Trophoblast cell (in vitro differentiated cells and primary cell): ENCODE measurements at regions not wholly inside any gene's neighbourhood (a gene's known extent, or its start where the extent isn't known, plus 50 kb on each side); places are given as distances from the start of the nearest gene placed in this dataset.

Source experiments
- DNase-seq, 2 donors: peaks; one replicate each; pipeline ENCODE4 v3.0.0-alpha.2; 2016
- H2AFZ ChIP-seq: 2 replicates; pipeline ENCODE4 v1.6.1; 2013; ENCODE audit warnings: low read length, moderate library complexity, mild to moderate bottlenecking; ENCODE audit not compliant: insufficient read depth, poor library complexity
- H2AK5ac ChIP-seq: 2 replicates; pipeline ENCODE4 v1.6.1; 2013; ENCODE audit warnings: mild to moderate bottlenecking, low read length
- H2BK120ac ChIP-seq: 2 replicates; pipeline ENCODE4 v1.6.1; 2013; ENCODE audit warnings: low read length, mild to moderate bottlenecking, moderate library complexity; ENCODE audit not compliant: insufficient read depth, poor library complexity
- H2BK12ac ChIP-seq: 2 replicates; pipeline ENCODE4 v1.6.1; 2013; ENCODE audit warnings: mild to moderate bottlenecking, low read length, moderate library complexity
- H2BK5ac ChIP-seq: 2 replicates; pipeline ENCODE4 v1.6.1; 2013; ENCODE audit warnings: low read length, low read depth, moderate library complexity, mild to moderate bottlenecking; ENCODE audit not compliant: poor library complexity
- H3K14ac ChIP-seq: 2 replicates; pipeline ENCODE4 v1.6.1; 2013; ENCODE audit warnings: mild to moderate bottlenecking, low read length
- H3K18ac ChIP-seq: 2 replicates; pipeline ENCODE4 v1.6.1; 2013; ENCODE audit warnings: mild to moderate bottlenecking, low read length
- H3K23ac ChIP-seq: 2 replicates; pipeline ENCODE4 v1.6.1; 2013; ENCODE audit warnings: low read length
- H3K27ac ChIP-seq: 2 replicates; pipeline ENCODE4 v1.5.1; 2013; ENCODE audit warnings: low read depth, mild to moderate bottlenecking, inconsistent platforms, low read length, moderate library complexity
- H3K27me3 ChIP-seq: 2 replicates; pipeline ENCODE4 v1.6.1; 2013; ENCODE audit warnings: inconsistent platforms, mild to moderate bottlenecking, low read length, moderate library complexity; ENCODE audit not compliant: insufficient read depth
- H3K36me3 ChIP-seq, 2 experiments: 1 replicate in 1 of 2; 2 replicates in 1 of 2; pipeline ENCODE4 v1.6.1; 2013; ENCODE audit warnings: low read length in 2 of 2, mild to moderate bottlenecking in 2 of 2, moderate library complexity in 1 of 2; ENCODE audit not compliant: insufficient read depth in 2 of 2, control insufficient read depth in 1 of 2
- H3K4ac ChIP-seq: 2 replicates; pipeline ENCODE4 v1.6.1; 2013; ENCODE audit warnings: low read depth, mild to moderate bottlenecking, low read length, moderate library complexity
- H3K4me1 ChIP-seq, 2 experiments: 1 replicate in 1 of 2; 2 replicates in 1 of 2; pipeline ENCODE4 v1.6.1; 2013; ENCODE audit warnings: low read length in 2 of 2, mild to moderate bottlenecking in 2 of 2, moderate library complexity in 1 of 2; ENCODE audit not compliant: insufficient read depth in 2 of 2, control insufficient read depth in 1 of 2
- H3K4me2 ChIP-seq: 2 replicates; pipeline ENCODE4 v1.6.1; 2013; ENCODE audit warnings: inconsistent platforms, mild to moderate bottlenecking, low read length, moderate library complexity
- H3K4me3 ChIP-seq: 2 replicates; pipeline ENCODE4 v1.5.1; 2013; ENCODE audit warnings: mild to moderate bottlenecking, low read depth, low read length, inconsistent platforms
- H3K79me1 ChIP-seq: one replicate; pipeline ENCODE4 v1.6.1; 2013; ENCODE audit warnings: low read length
- H3K79me2 ChIP-seq: 2 replicates; pipeline ENCODE4 v1.6.1; 2013; ENCODE audit warnings: low read length, mild to moderate bottlenecking; ENCODE audit not compliant: control insufficient read depth, insufficient read depth, poor library complexity
- H3K9ac ChIP-seq: 2 replicates; pipeline ENCODE4 v1.6.1; 2013; ENCODE audit warnings: mild to moderate bottlenecking, low read length
- H3K9me3 ChIP-seq: 2 replicates; pipeline ENCODE4 v1.6.1; 2013; ENCODE audit warnings: low read depth, mild to moderate bottlenecking, control low read depth, inconsistent platforms, low read length; ENCODE audit not compliant: insufficient read depth
- H4K12ac ChIP-seq: 2 replicates; pipeline ENCODE4 v1.6.1; 2013; ENCODE audit warnings: low read depth, mild to moderate bottlenecking, low read length, moderate library complexity
- H4K8ac ChIP-seq: 2 replicates; pipeline ENCODE4 v1.6.1; 2013; ENCODE audit warnings: low read depth, mild to moderate bottlenecking, low read length, moderate library complexity
- H4K91ac ChIP-seq: one replicate; pipeline ENCODE4 v1.6.1; 2013; ENCODE audit warnings: low read depth, mild to moderate bottlenecking, low read length, moderate library complexity
- WGBS: extraction: QIAGEN DNeasy Blood & Tissue Kit; methylation state at CpG from one replicate; pipeline ENCODE4 v1.1.7; 2013; ENCODE audit warnings: missing lambda C conversion rate; ENCODE audit not compliant: insufficient read length, insufficient coverage; ENCODE audit errors: extremely low coverage; 5-methylcytosine and 5-hydroxymethylcytosine counted together

DNA sequence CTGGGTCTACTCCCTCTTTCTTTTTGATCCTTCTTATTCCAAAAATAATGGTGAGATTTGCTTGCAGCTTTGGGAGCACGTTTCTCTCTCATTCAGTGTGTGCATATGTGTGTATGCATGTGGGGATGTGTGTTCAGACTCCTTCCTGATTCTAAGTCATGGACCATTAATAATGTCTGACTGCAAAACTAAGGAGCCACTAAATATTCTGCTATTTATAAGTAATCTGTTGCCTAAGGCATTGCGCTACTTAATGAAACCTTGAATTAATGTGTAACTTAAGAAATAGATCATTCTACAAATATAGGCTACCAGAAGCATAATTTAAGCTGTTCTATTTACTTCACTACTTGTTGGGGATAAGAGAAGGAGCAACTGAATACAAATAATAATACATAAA lies 182.1 kb downstream of the TFCP2L1 start:
- no peak overlapping the region for H3K14ac ChIP-seq
- H2BK12ac ChIP-seq, result no peak overlapping the region
- H3K9ac ChIP-seq, result no peak overlapping the region
- no CpG with 5 or more reads among the region's 2 CpGs for WGBS
- no peak overlapping the region for H4K12ac ChIP-seq
- no peak overlapping the region for H3K27ac ChIP-seq
- no peak overlapping the region for H4K8ac ChIP-seq
- H3K79me1 ChIP-seq, result no peaks in the 10 kb centered on the region
- DNase-seq, result no peak
- H2AFZ ChIP-seq, result no peak overlapping the region
- no peak overlapping the region for H3K4me2 ChIP-seq
- no peak overlapping the region for H2BK5ac ChIP-seq
- H3K79me2 ChIP-seq, result no peaks in the 10 kb centered on the region
- H4K91ac ChIP-seq, result no peak overlapping the region
- H3K4me3 ChIP-seq, result no peak overlapping the region
- H3K9me3 ChIP-seq, result no peaks in the 10 kb centered on the region
- no peak overlapping the region for H3K18ac ChIP-seq
- no peak overlapping the region for H2AK5ac ChIP-seq
- H3K36me3 ChIP-seq, result no peaks in the 10 kb centered on the region
- no peaks in the 10 kb centered on the region for H3K27me3 ChIP-seq
- H3K4ac ChIP-seq, result no peak overlapping the region
- H2BK120ac ChIP-seq, result no peak overlapping the region
- H3K4me1 ChIP-seq, result no peaks in the 10 kb centered on the region
- H3K23ac ChIP-seq, result no peak overlapping the region

DNA sequence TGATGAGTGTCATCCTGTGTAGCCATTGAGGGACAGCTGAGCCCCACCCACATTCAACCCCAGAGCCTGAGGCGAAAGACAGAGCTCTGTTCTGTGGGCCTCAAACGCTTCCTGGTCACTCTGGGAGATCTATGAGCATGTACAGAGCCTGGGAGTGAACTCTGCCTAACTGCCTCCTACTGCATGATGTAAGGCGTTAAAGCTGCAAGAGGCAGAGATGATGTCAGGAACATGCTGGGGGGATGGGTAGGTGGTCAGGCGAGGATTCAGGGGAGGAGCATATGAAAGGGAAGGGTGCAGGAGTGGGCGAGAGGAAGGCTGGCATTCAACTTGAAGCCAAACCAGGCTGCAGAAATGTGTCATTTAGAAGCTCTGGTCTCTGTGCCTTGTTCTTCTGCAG lies 181.0 kb downstream of the TFCP2L1 start:
- Histone ChIP-seq H4K8ac (no peak overlapping the region), H3K14ac (no peak overlapping the region), H2BK120ac (no peak overlapping the region), H3K9ac (no peak overlapping the region), H3K18ac (no peak overlapping the region), H3K4ac (no peak overlapping the region), H3K4me3 (no peak overlapping the region), H2AK5ac (no peak overlapping the region), H3K36me3 (no peaks in the 10 kb centered on the region), H4K91ac (no peak overlapping the region), H2BK12ac (no peak overlapping the region), H3K4me2 (no peak overlapping the region), H4K12ac (no peak overlapping the region), H3K27ac (no peak overlapping the region), H3K79me2 (no peaks in the 10 kb centered on the region), H2BK5ac (no peak overlapping the region), H3K4me1 (no peaks in the 10 kb centered on the region), H3K27me3 (no peaks in the 10 kb centered on the region), H2AFZ (no peak overlapping the region), H3K9me3 (no peaks in the 10 kb centered on the region), H3K79me1 (no peaks in the 10 kb centered on the region), H3K23ac (no peak overlapping the region)
- no peak for DNase-seq
- WGBS, result no CpG with 5 or more reads among the region's 5 CpGs

DNA sequence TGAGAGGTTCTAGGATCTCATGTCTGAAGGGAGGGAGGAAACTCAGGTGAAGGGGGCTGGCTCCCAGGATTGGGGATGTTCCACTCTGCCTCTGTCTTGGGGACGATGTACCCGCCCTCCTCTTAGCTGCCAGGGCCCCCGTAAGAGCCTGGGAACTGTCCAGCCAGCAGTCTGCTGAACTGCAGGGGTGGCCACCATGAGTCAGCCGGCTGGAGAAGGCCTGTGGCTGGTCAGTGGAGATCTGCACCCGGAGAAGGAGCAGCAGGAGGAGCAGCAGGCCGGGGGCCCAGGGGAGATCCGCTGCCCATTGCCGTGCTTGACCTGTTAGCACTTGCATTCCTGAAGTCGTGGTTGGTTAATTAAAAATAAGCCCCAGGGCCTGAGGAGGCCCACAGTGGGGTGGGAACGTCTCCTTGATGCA lies 180.3 kb downstream of the TFCP2L1 start:
- H3K4me1 ChIP-seq, result no peaks in the 10 kb centered on the region
- H4K91ac ChIP-seq, result no peak overlapping the region
- no peak overlapping the region for H2BK120ac ChIP-seq
- no peak overlapping the region for H3K18ac ChIP-seq
- H4K12ac ChIP-seq, result no peak overlapping the region
- H4K8ac ChIP-seq, result no peak overlapping the region
- no peaks in the 10 kb centered on the region for H3K27me3 ChIP-seq
- no peak overlapping the region for H3K27ac ChIP-seq
- H3K36me3 ChIP-seq, result no peaks in the 10 kb centered on the region
- no peak overlapping the region for H3K4me3 ChIP-seq
- no peaks in the 10 kb centered on the region for H3K9me3 ChIP-seq
- no peak overlapping the region for H3K4ac ChIP-seq
- no peak overlapping the region for H3K14ac ChIP-seq
- WGBS, result no CpG with 5 or more reads among the region's 10 CpGs
- no peak overlapping the region for H3K9ac ChIP-seq
- no peak overlapping the region for H2AFZ ChIP-seq
- H3K79me1 ChIP-seq, result no peaks in the 10 kb centered on the region
- H2BK12ac ChIP-seq, result no peak overlapping the region
- no peak overlapping the region for H2AK5ac ChIP-seq
- no peak overlapping the region for H2BK5ac ChIP-seq
- H3K23ac ChIP-seq, result no peak overlapping the region
- no peak for DNase-seq
- no peak overlapping the region for H3K4me2 ChIP-seq
- H3K79me2 ChIP-seq, result no peaks in the 10 kb centered on the region

DNA sequence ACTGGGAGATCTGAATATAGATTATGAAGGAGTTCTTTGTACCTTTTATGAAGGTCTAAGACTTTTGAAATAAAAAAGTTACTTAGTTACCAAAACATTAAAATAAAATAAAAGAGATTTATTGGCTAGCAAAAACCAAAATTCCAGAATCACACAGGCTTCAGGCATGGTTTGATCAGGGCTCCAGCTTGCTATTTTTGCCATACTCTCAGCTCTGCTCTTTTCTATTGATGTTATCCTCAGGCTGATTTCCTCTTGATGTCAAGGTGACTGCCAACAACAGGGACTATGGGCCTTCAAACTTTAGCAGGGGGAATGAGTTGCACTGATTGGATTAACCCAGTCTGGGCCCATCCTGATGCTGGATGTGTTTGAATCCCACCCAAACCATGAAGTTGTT lies 174.1 kb downstream of the TFCP2L1 start:
- Histone ChIP-seq H3K4ac (no peak overlapping the region), H3K27me3 (no peaks in the 10 kb centered on the region), H3K4me3 (no peak overlapping the region), H3K9ac (no peak overlapping the region), H3K4me1 (no peaks in the 10 kb centered on the region), H3K23ac (no peak overlapping the region), H2BK12ac (no peak overlapping the region), H4K91ac (no peak overlapping the region), H4K12ac (no peak overlapping the region), H3K14ac (no peak overlapping the region), H2BK120ac (no peak overlapping the region), H3K27ac (no peak overlapping the region), H2BK5ac (no peak overlapping the region), H3K18ac (no peak overlapping the region), H3K36me3 (no peaks in the 10 kb centered on the region), H3K79me2 (no peaks in the 10 kb centered on the region), H3K4me2 (no peak overlapping the region), H3K9me3 (peaks cover 2% of the 10 kb centered on the region), H4K8ac (no peak overlapping the region), H2AFZ (no peak overlapping the region), H3K79me1 (no peaks in the 10 kb centered on the region), H2AK5ac (no peak overlapping the region)
- no peak for DNase-seq

DNA sequence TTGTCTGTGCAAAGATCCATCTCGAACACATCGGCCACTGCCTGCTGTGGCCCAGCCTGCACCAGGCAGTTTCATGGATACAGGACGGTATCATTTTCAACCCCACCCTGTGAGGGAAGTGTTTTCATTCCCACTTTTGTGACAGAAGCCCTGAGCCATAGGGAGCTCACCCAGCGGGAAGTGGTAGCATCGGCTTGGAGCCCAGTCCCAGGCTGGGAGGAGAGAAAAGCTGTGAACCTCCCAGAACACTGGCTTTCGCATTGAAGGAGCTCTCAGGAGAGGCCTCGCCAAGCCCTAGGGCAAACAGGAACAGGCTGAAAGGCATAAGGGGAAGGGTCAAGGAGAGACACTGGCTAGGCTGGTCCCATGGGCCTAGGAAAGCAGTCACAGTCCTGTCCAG lies 166.1 kb downstream of the TFCP2L1 start:
- Histone ChIP-seq H3K9me3 (peaks cover 2% of the 10 kb centered on the region), H3K79me2 (no peaks in the 10 kb centered on the region), H3K4ac (no peak overlapping the region), H3K18ac (no peak overlapping the region), H3K27ac (no peak overlapping the region), H3K4me3 (no peak overlapping the region), H3K4me1 (no peaks in the 10 kb centered on the region), H3K79me1 (no peaks in the 10 kb centered on the region), H2AK5ac (no peak overlapping the region), H3K14ac (no peak overlapping the region), H3K9ac (no peak overlapping the region), H4K8ac (no peak overlapping the region), H2AFZ (no peak overlapping the region), H2BK5ac (no peak overlapping the region), H2BK120ac (no peak overlapping the region), H3K23ac (no peak overlapping the region), H3K4me2 (no peak overlapping the region), H2BK12ac (no peak overlapping the region), H3K27me3 (no peaks in the 10 kb centered on the region), H3K36me3 (no peaks in the 10 kb centered on the region), H4K91ac (no peak overlapping the region), H4K12ac (no peak overlapping the region)
- no peak for DNase-seq
- whole genome bisulfite sequencing, result no CpG with 5 or more reads among the region's 7 CpGs
